ENCODE measurements at regions not wholly inside any gene's neighbourhood (a gene's known extent, or its start where the extent isn't known, plus 50 kb on each side); places are given as distances from the start of the nearest gene placed in this dataset.
A peak's percentile ranks its signal among the peaks of the same experiment; 100 is the strongest.

DNA sequence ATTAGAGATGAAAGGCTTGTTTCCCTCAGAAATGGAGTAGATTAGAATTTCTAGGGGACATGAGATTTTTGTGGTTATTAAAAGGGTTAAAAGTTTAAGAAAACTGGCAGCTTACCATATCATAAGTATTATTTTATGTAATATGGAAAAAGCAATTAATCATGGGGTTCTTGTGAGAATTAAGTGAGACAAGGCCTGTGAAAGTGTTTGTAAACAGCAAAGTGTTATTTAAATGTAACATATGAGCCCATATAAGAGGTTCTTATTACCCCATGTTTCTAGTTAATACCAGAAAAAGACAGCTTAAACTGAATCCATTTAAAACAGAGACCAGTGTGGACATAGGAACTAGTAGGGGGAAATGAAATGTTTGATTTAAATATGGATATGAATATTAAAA, 241.1 kb upstream of the PIK3R1 start:
- no peak overlapping the region for H3K4me2 ChIP-seq
- H3K9me3 ChIP-seq (replicated peaks in 1 of 11) = no peaks in the 10 kb centered on the region
- no peaks in the 10 kb centered on the region for H4K20me1 ChIP-seq
- peaks cover 20 to 45% (median 27%) of the 10 kb centered on the region in 10 experiments for H3K4me1 ChIP-seq
- H3K4me3 ChIP-seq = no peak overlapping the region
- no peaks in the 10 kb centered on the region for H3K27me3 ChIP-seq
- no peaks in the 10 kb centered on the region for H3K36me3 ChIP-seq
- no peak overlapping the region for H3K9ac ChIP-seq
- TF ChIP-seq Cebpa-rat (IDR thresholded peaks at IDR 0.05) = no peak
- H3K27ac ChIP-seq = no peak overlapping the region

DNA sequence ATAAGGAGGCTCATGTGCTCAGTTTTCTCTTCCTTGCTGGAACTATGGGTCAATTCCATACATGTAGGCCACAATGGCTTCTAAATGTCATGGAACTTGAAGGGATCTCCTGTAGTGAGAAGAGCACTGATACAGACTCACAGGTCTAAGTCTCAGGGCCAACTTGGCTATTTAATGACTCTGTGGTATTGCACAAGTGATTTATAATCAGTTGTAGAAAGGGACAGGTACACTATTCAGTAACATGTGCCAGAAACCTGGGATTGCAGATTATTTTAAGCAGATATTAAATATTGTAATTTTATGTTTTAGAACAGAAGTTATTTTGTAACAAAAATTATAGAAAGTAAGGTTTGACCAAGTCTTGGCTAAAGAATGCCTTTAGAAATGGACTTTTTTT, 241.5 kb upstream of the PIK3R1 start:
- no peaks in the 10 kb centered on the region for H3K9me3 ChIP-seq (replicated peaks in 1 of 11)
- TF ChIP-seq Cebpa-rat (IDR thresholded peaks at IDR 0.05) = no peak
- peaks cover 20 to 45% (median 27%) of the 10 kb centered on the region in 10 experiments for H3K4me1 ChIP-seq
- no peak overlapping the region for H3K4me2 ChIP-seq
- no peaks in the 10 kb centered on the region for H4K20me1 ChIP-seq
- no peak overlapping the region for H3K27ac ChIP-seq
- H3K36me3 ChIP-seq = no peaks in the 10 kb centered on the region
- H3K9ac ChIP-seq = no peak overlapping the region
- no peaks in the 10 kb centered on the region for H3K27me3 ChIP-seq
- no peak overlapping the region for H3K4me3 ChIP-seq

DNA sequence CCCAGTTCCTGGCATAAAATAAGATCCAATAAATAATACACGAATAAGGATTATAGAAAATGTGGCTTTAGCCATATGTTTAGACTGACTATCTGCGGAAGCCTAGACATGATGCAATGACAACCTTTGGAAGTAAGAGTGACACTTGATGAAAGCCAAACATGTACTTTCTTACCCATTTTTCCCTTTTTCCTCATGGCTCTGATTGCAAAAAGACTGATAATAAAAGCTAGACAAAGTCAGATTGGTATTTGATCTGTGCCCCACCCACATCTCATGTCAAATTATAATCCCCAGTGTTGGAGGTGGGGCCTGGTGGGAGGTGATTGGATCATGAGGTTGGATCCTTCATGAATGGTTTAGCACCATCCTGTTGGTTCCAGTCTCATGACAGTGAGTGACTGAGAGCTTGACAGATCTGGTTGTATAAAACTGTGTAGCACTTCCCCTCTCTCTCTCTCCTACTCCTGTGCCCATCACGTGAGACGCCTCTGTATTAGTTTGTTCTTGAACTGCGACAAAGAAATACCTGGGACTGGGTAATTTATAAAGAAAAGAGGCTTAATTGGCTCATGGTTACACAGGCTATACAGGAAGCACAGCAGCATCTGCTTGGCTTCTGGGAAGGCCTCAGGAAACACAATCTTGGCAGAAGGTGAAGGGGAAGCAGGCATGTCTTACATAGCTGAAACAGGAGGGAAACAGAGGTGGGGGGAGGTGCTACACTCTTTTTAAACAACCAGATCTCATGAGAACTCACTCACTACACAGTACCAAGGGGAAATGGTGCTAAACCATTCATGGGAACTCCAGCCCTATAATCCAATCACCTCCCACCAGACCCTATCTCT, 243.4 kb upstream of the PIK3R1 start:
- H3K4me2 ChIP-seq = peak overlapping the region in 6 of 11 experiments; percentile 2 to 36 (median 20); a peak in 6 of 22 replicates
- H3K36me3 ChIP-seq = no peaks in the 10 kb centered on the region
- H4K20me1 ChIP-seq = no peaks in the 10 kb centered on the region
- H3K27ac ChIP-seq = no peak overlapping the region
- no peak overlapping the region for H3K9ac ChIP-seq
- H3K4me3 ChIP-seq = no peak overlapping the region
- no peak for TF ChIP-seq Cebpa-rat (IDR thresholded peaks at IDR 0.05)
- H3K27me3 ChIP-seq = no peaks in the 10 kb centered on the region
- H3K9me3 ChIP-seq (replicated peaks in 1 of 11) = no peaks in the 10 kb centered on the region
- H3K4me1 ChIP-seq = peaks cover 11 to 31% (median 17%) of the 10 kb centered on the region in 10 experiments

DNA sequence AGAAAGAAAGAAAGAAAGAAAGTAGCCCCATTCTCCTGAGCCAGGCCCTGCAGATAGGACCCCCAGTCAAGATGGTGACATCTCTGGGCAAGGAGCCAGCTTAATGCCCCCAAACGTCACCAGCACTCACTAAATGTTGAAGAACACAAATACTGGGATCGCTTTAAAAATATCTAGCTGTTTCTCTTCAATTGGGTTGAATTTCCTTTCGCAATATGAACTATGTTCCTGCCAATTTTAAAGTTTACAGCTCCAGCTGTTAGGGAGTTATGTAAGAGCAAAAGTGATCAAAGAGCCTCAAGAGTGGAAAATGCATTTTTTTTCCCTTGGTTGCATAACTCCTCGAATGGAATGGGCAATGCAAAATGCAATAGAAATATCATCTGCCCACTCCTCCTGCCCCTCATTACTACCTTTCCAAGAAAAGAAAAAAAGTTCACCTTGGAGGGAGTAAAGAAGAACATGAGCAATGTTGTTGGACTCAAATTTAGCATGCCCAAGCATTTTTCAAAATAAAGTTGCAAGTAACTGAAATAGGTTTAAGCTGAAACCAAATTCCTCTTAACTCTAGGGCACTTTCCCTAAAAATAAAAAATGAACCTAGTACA, 244.2 kb upstream of the PIK3R1 start:
- peak in 3 of 11 experiments; percentile 12 to 19 (median 13); a peak in 1 of 22 replicates for TF ChIP-seq Cebpa-rat (IDR thresholded peaks at IDR 0.05)
- Histone ChIP-seq H3K4me1 (peaks cover 2 to 22% (median 8%) of the 10 kb centered on the region in 10 experiments), H3K4me3 (no peak overlapping the region), H3K9me3 (replicated peaks in 1 of 11) (no peaks in the 10 kb centered on the region), H4K20me1 (no peaks in the 10 kb centered on the region), H3K27ac (no peak overlapping the region), H3K4me2 (peak overlapping the region in 3 of 11 experiments; percentile 2 to 36 (median 18); a peak in 3 of 22 replicates), H3K36me3 (no peaks in the 10 kb centered on the region), H3K27me3 (no peaks in the 10 kb centered on the region), H3K9ac (no peak overlapping the region)

DNA sequence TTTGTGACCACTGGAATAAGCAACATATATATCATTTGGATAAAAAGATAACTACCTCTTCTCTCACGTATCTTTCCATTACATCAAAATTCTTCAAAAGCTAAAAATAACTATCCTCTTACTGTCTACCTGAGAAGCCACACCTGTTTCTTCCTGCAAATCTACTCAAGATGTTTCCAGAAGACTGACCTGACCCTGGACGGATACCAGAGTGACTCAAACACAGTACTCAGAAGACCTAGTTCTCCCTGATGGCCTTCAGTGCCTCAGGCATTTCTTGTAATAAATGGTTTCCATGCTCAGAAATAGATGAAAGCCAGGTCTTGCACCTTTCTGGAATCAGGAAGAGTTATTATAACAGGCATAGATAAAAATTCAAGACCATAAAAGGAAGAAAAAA, 245.9 kb upstream of the PIK3R1 start:
- no peak for TF ChIP-seq Cebpa-rat (IDR thresholded peaks at IDR 0.05)
- H3K9me3 ChIP-seq (replicated peaks in 1 of 11) = no peaks in the 10 kb centered on the region
- H3K4me2 ChIP-seq = no peak overlapping the region
- H3K27me3 ChIP-seq = no peaks in the 10 kb centered on the region
- H3K9ac ChIP-seq = no peak overlapping the region
- H3K36me3 ChIP-seq = no peaks in the 10 kb centered on the region
- H4K20me1 ChIP-seq = no peaks in the 10 kb centered on the region
- H3K27ac ChIP-seq = no peak overlapping the region
- peaks cover 0 to 19% (median 7%) of the 10 kb centered on the region in 10 experiments; a peak in 9 of 20 replicates for H3K4me1 ChIP-seq
- H3K4me3 ChIP-seq = no peak overlapping the region

DNA sequence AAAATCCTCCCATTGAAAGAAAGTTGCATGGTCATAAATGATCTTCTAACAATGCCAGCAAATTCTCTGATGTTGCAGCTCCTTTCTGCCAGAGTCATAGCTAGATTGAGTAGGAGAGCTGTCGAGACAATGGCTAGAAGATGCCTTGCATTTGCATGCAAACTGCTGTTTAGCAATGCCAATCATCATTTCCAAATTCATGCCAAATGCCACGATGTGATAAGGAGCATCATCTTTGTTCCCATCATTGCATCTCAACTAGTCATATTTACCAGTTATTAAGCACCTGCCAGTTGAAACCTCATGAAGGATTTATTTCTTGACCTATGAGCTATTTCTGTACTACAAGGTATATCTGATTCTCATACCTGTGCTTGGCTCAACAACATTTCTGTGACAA, 246.4 kb upstream of the PIK3R1 start:
- Histone ChIP-seq H3K4me3 (no peak overlapping the region), H3K36me3 (no peaks in the 10 kb centered on the region), H3K27me3 (no peaks in the 10 kb centered on the region), H3K4me2 (no peak overlapping the region), H3K9ac (no peak overlapping the region), H4K20me1 (no peaks in the 10 kb centered on the region), H3K4me1 (peaks cover 0 to 19% (median 7%) of the 10 kb centered on the region in 10 experiments; a peak in 9 of 20 replicates), H3K27ac (no peak overlapping the region), H3K9me3 (replicated peaks in 1 of 11) (no peaks in the 10 kb centered on the region)
- no peak for TF ChIP-seq Cebpa-rat (IDR thresholded peaks at IDR 0.05)

DNA sequence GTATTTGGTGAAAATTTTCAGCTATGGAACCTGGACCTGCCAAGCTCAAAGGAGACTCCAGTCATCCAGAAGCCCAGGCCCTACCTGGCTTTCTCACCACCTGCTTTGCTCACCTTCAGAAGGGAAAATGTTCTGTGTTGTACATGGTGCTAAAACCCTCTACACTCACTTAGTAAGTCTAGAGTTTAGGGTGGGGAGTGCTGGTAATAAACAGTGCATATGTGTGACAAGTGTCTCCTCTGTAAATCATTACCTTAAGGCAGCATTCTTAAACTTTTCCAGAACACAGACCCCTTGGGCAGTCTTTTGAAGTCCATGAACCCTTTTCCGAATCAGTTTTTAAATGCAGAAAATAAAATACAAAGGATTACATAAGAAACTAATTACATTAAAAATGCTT, 248.8 kb upstream of the PIK3R1 start:
- TF ChIP-seq Cebpa-rat (IDR thresholded peaks at IDR 0.05) = no peak
- no peak overlapping the region for H3K4me3 ChIP-seq
- H3K9me3 ChIP-seq (replicated peaks in 1 of 11) = no peaks in the 10 kb centered on the region
- no peak overlapping the region for H3K27ac ChIP-seq
- H3K9ac ChIP-seq = no peak overlapping the region
- H3K27me3 ChIP-seq = no peaks in the 10 kb centered on the region
- no peaks in the 10 kb centered on the region for H3K36me3 ChIP-seq
- H3K4me1 ChIP-seq = peaks cover 0 to 10% (median 0%) of the 10 kb centered on the region in 10 experiments; a peak in 4 of 20 replicates
- no peak overlapping the region for H3K4me2 ChIP-seq
- no peaks in the 10 kb centered on the region for H4K20me1 ChIP-seq

DNA sequence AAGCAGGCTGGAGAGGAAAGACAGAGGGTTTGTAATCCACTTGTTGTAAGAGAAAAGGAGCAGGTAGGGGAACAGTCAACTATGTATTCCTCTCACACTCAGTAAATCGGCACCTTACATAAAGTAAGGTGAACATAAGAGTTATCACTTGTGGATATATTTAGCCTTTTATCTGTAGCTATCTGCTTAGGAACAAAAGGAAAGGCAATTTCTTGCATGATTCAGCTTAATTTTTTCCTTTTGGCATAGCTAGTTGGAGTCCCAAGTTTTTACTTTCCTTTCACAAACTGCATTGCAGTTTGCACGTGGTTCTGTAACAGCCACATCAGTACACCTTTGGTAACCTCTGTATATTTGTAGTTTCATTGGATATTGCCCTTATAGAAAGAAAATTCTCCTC, 250.9 kb upstream of the PIK3R1 start:
- H3K9ac ChIP-seq = no peak overlapping the region
- no peaks in the 10 kb centered on the region for H3K9me3 ChIP-seq (replicated peaks in 1 of 11)
- H3K36me3 ChIP-seq = no peaks in the 10 kb centered on the region
- H3K27ac ChIP-seq = no peak overlapping the region
- no peak for TF ChIP-seq Cebpa-rat (IDR thresholded peaks at IDR 0.05)
- no peaks in the 10 kb centered on the region for H3K27me3 ChIP-seq
- no peak overlapping the region for H3K4me2 ChIP-seq
- no peaks in the 10 kb centered on the region for H4K20me1 ChIP-seq
- no peak overlapping the region for H3K4me3 ChIP-seq
- no peaks in the 10 kb centered on the region for H3K4me1 ChIP-seq

DNA sequence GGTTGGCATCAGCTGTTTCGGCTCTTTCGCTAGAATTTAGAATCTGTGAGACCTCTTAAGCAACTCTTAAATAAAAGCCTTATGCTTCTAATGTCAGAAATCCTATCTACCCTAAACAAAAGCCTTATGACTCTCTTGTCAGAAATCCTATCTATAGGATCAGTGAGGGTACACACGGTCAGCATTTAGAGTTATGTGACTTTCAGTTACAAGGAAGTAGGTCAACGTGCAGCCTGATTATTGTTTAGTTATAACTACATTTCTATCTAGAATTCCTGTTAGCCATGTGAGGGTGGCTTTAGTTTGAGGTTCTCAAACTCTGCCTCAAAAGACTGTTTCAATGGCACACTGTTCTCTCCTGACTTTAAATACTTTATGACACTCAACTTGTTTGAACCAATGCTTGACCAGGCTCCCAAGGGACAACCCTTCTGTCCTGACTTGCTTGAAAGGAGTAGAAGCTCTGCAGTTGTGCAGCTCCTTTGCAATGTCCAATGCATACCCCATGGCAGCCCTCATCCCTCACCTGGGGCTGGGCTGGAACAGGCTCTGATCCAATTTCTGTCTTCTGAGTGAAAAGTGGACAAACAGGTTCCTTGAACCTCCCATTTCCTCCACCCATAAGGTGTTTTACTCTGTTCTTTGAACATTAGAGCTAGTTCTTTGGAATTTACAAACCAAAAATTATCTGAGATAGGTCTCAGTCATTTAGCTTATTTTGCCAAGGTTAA, 251.6 kb upstream of the PIK3R1 start:
- no peak for TF ChIP-seq Cebpa-rat (IDR thresholded peaks at IDR 0.05)
- Histone ChIP-seq H4K20me1 (no peaks in the 10 kb centered on the region), H3K27ac (no peak overlapping the region)

More for the DNA sequence above, 251.6 kb upstream of the PIK3R1 start:
- no peaks in the 10 kb centered on the region for H3K4me1 ChIP-seq
- H3K27me3 ChIP-seq = no peaks in the 10 kb centered on the region
- H3K4me2 ChIP-seq = peak overlapping the region in 1 of 11 experiments; percentile 18; a peak in 1 of 22 replicates
- H3K36me3 ChIP-seq = no peaks in the 10 kb centered on the region
- no peak overlapping the region for H3K4me3 ChIP-seq
- H3K9me3 ChIP-seq (replicated peaks in 1 of 11) = no peaks in the 10 kb centered on the region
- H3K9ac ChIP-seq = no peak overlapping the region

Measured in BLaER1 treated with 17β-estradiol and CSF1 and Interleukin-3, amounts not matched to agents 10 nM and 100 nM (cell line).